ENCODE measurements at regions not wholly inside any gene's neighbourhood (a gene's known extent, or its start where the extent isn't known, plus 50 kb on each side); places are given as distances from the start of the nearest gene placed in this dataset.

DNA sequence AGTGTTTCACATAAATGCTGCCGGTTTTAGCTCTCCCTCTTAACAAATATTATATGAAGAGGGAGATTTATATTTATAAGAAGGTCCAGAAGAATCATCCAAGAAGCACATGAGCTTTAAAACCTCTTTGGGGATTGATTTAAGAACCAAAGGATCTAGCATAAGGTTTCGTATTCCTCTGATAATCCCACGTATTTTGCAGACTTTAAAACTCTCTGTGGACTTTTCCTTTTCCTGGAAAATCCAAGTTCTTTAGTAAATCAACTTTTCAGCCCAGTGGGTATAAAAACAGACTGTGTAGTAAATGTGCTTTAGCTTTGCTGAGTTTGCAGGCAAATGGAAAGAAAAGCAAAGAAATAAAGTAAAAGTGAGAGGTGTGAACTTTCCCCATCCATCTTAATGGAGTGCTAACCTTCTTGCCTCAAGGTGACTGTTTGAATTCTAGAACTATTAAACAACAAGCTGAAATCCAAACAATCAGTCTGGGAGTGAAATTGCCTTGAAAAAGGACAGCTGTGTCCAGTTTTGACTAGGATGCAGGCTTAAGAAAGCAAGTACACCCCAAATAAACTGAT lies 363.4 kb upstream of the SLC24A2 start:
- H3K36me3 ChIP-seq (ENCODE audit: control insufficient read depth, insufficient read depth, low read length) = no peaks in the 10 kb centered on the region
- intact Hi-C loops (cut with micrococcal nuclease) = no loop called here
- H3K4ac ChIP-seq (ENCODE audit: low read depth, low read length) = no peak overlapping the region
- TF ChIP-seq, protein P1, sequence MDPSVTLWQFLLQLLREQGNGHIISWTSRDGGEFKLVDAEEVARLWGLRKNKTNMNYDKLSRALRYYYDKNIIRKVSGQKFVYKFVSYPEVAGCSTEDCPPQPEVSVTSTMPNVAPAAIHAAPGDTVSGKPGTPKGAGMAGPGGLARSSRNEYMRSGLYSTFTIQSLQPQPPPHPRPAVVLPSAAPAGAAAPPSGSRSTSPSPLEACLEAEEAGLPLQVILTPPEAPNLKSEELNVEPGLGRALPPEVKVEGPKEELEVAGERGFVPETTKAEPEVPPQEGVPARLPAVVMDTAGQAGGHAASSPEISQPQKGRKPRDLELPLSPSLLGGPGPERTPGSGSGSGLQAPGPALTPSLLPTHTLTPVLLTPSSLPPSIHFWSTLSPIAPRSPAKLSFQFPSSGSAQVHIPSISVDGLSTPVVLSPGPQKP (IDR thresholded peaks at IDR 0.05; ENCODE audit: borderline replicate concordance, low read depth, low read length) = no peak
- TF ChIP-seq MXI1 (IDR thresholded peaks at IDR 0.05; ENCODE audit: borderline replicate concordance, low read depth, low read length) = no peak
- no peak overlapping the region for H2BK120ac ChIP-seq (ENCODE audit: low read depth, low read length)
- H3K4me2 ChIP-seq (ENCODE audit: low read depth, low read length) = no peak overlapping the region
- no peak for DNase-seq
- H4K91ac ChIP-seq (ENCODE audit: insufficient read depth, low read depth, low read length) = no peak overlapping the region
- CTCF ChIA-PET = interaction anchor here (0.9 kb wide), 1 partner anchor 20 kb away, joined by 3 read pairs; no protein-coding TSS in a partner anchor
- no peak overlapping the region for H4K5ac ChIP-seq (ENCODE audit: low read depth, low read length)
- no peak overlapping the region for H2BK15ac ChIP-seq (ENCODE audit: low read depth, low read length)
- no peak overlapping the region for H3K56ac ChIP-seq (ENCODE audit: extremely low read depth, insufficient read depth, low read length)
- H2BK20ac ChIP-seq (ENCODE audit: low read depth, low read length) = no peak overlapping the region
- no peak overlapping the region for H2BK5ac ChIP-seq (ENCODE audit: low read depth, low read length, poor library complexity, severe bottlenecking)
- no peak overlapping the region for H2AK9ac ChIP-seq (replicated peaks; ENCODE audit: low read depth, low read length, poor library complexity)
- H3K27me3 ChIP-seq (ENCODE audit: control insufficient read depth, insufficient read depth, low read length) = peaks cover 3% of the 10 kb centered on the region; the same call in 1 of the 2 replicates
- no peak overlapping the region for H3K14ac ChIP-seq (replicated peaks; ENCODE audit: low read depth, low read length)
- no TSS peak for BruUV-seq (replicated peaks)
- H3K18ac ChIP-seq (ENCODE audit: low read depth, low read length) = no peak overlapping the region
- no peaks in the 10 kb centered on the region for H4K20me1 ChIP-seq (ENCODE audit: insufficient read depth, low read length)
- H2AK5ac ChIP-seq (ENCODE audit: low read depth, low read length) = no peak overlapping the region
- no peaks in the 10 kb centered on the region for H3K4me1 ChIP-seq (ENCODE audit: control insufficient read depth, insufficient read depth, low read length)
- no peaks in the 10 kb centered on the region for H3K9me3 ChIP-seq (ENCODE audit: control insufficient read depth, insufficient read depth, low read length)
- H3K27ac ChIP-seq (ENCODE audit: insufficient read depth, low read length) = no peak overlapping the region
- no peaks in the 10 kb centered on the region for H3K9me1 ChIP-seq (ENCODE audit: insufficient read depth, low read length)
- dilution Hi-C loops (cut with HindIII; ENCODE audit: low sequenced_read_pairs, unreplicated experiment) = no loop called here
- H2AFZ ChIP-seq (replicated peaks; ENCODE audit: low read length, poor library complexity) = no peak overlapping the region
- WGBS, 2 experiments (ENCODE audit: extremely low coverage in 2 of 2, insufficient read length in 1 of 2) = no CpG with 5 or more reads among the region's 3 CpGs
- no peaks in the 10 kb centered on the region for H3K79me1 ChIP-seq (ENCODE audit: low read depth in 1 of 2, low read length in 2 of 2)
- POLR2A ChIA-PET (ENCODE audit: unreplicated experiment) = no interaction called here
- ATAC-seq (ENCODE audit: low read depth) = no peak
- H3K23ac ChIP-seq (ENCODE audit: low read depth, low read length) = no peak overlapping the region
- in situ Hi-C loops (cut with MboI; ENCODE audit: low sequenced_read_pairs) = no loop called here
- no peak overlapping the region for H3K9ac ChIP-seq (ENCODE audit: low read depth, low read length)
- no peak overlapping the region for H4K8ac ChIP-seq (ENCODE audit: low read depth in 2 of 2, low read length in 2 of 2)
- H3K4me3 ChIP-seq (ENCODE audit: insufficient read depth, low read depth, low read length) = no peak overlapping the region
